CD14-positive monocyte (primary cell): ENCODE measurements at regions not wholly inside any gene's neighbourhood (a gene's known extent, or its start where the extent isn't known, plus 50 kb on each side); places are given as distances from the start of the nearest gene placed in this dataset.

Source experiments
- DNase-seq, 3 donors: peaks; one replicate each; pipeline ENCODE4 v3.0.0-alpha.2; 2011 to 2022
- H2AFZ ChIP-seq: 2 replicates; pipeline ENCODE4 v1.6.0; 2012; ENCODE audit warnings: mild to moderate bottlenecking, low read depth, low read length, inconsistent platforms; ENCODE audit not compliant: insufficient read depth, poor library complexity, severe bottlenecking
- H3K27ac ChIP-seq, 2 donors: 1 replicate in 1 of 2; 2 replicates in 1 of 2; pipeline ENCODE4 v1.5.1; 2012 to 2013; ENCODE audit warnings: low read length in 2 of 2, control low read depth in 1 of 2, inconsistent platforms in 1 of 2, low read depth in 1 of 2, mild to moderate bottlenecking in 1 of 2
- H3K27me3 ChIP-seq, 2 donors: one replicate each; pipeline versions ENCODE4 v1.6.0 to v1.6.1; 2011 to 2013; ENCODE audit warnings: low read length in 2 of 2; ENCODE audit not compliant: control insufficient read depth in 2 of 2, insufficient read depth in 2 of 2
- H3K36me3 ChIP-seq, 2 donors: replicated peaks in 1 of 2; 1 replicate in 1 of 2; 2 replicates in 1 of 2; pipeline versions ENCODE4 v1.5.1 to v1.6.1; 2012 to 2013; ENCODE audit warnings: low read length in 2 of 2, control low read depth in 1 of 2, inconsistent platforms in 1 of 2, mild to moderate bottlenecking in 1 of 2; ENCODE audit not compliant: insufficient read depth in 2 of 2, control insufficient read depth in 1 of 2
- H3K4me1 ChIP-seq, 2 donors: 1 replicate in 1 of 2; 2 replicates in 1 of 2; pipeline versions ENCODE4 v1.5.1 to v1.6.1; 2012 to 2013; ENCODE audit warnings: low read length in 2 of 2, control low read depth in 1 of 2, inconsistent platforms in 1 of 2, mild to moderate bottlenecking in 1 of 2, moderate library complexity in 1 of 2; ENCODE audit not compliant: insufficient read depth in 2 of 2, control insufficient read depth in 1 of 2
- H3K4me2 ChIP-seq: replicated peaks from 2 replicates; pipeline ENCODE3; 2012; ENCODE audit warnings: low read length, moderate library complexity, mild to moderate bottlenecking; ENCODE audit not compliant: poor library complexity, severe bottlenecking; ENCODE audit errors: extremely low read depth
- H3K4me3 ChIP-seq, 3 experiments: fragments of 200-600 bp in 1 of 3; sonication (generic) in 1 of 3; replicated peaks in 1 of 3; 1 replicate in 2 of 3; 2 replicates in 1 of 3; pipeline ENCODE4 v1.5.1; 2011 to 2013; ENCODE audit warnings: low read length in 3 of 3, mild to moderate bottlenecking in 3 of 3, control low read depth in 2 of 3, low read depth in 2 of 3, inconsistent platforms in 1 of 3, moderate library complexity in 1 of 3
- H3K79me2 ChIP-seq: 2 replicates; pipeline ENCODE4 v1.6.0; 2012; ENCODE audit warnings: mild to moderate bottlenecking, control low read depth, inconsistent platforms, low read length, moderate library complexity; ENCODE audit not compliant: insufficient read depth
- H3K9ac ChIP-seq: 2 replicates; pipeline ENCODE4 v1.6.0; 2017; ENCODE audit warnings: low read length, mild to moderate bottlenecking; ENCODE audit not compliant: insufficient read depth, poor library complexity, severe bottlenecking
- H3K9me3 ChIP-seq, 2 donors: replicated peaks in 1 of 2; 1 replicate in 1 of 2; 2 replicates in 1 of 2; pipeline versions ENCODE4 v1.5.1 to v1.6.1; 2012 to 2013; ENCODE audit warnings: low read length in 2 of 2, control low read depth in 1 of 2; ENCODE audit not compliant: control insufficient read depth in 1 of 2, insufficient read depth in 1 of 2
- H4K20me1 ChIP-seq: 2 replicates; pipeline ENCODE4 v1.6.0; 2012; ENCODE audit warnings: mild to moderate bottlenecking, low read length, control low read depth, moderate library complexity; ENCODE audit not compliant: insufficient read depth
- H3K27ac Mint-ChIP-seq, 7 donors: one replicate each; pipeline ENCODE4 v1.8.0; 2020; ENCODE audit warnings: mild to moderate bottlenecking in 7 of 7, mixed read lengths in 7 of 7, moderate library complexity in 6 of 7, inconsistent platforms in 2 of 7
- H3K27me3 Mint-ChIP-seq, 3 donors: one replicate each; pipeline ENCODE4 v1.8.0; 2021 to 2022; ENCODE audit warnings: low read depth in 3 of 3, mild to moderate bottlenecking in 3 of 3, mixed read lengths in 3 of 3, moderate library complexity in 3 of 3, inconsistent platforms in 1 of 3
- H3K36me3 Mint-ChIP-seq, 2 donors: one replicate each; pipeline ENCODE4 v1.8.0; 2020; ENCODE audit warnings: mixed read lengths in 2 of 2, inconsistent platforms in 1 of 2, mild to moderate bottlenecking in 1 of 2
- H3K4me1 Mint-ChIP-seq: one replicate; pipeline ENCODE4 v1.8.0; 2020; ENCODE audit warnings: mild to moderate bottlenecking, mixed read lengths
- H3K4me3 Mint-ChIP-seq, 2 donors: one replicate each; pipeline ENCODE4 v1.8.0; 2020; ENCODE audit warnings: mild to moderate bottlenecking in 2 of 2, mixed read lengths in 2 of 2, moderate library complexity in 1 of 2
- H3K9me3 Mint-ChIP-seq, 7 donors: one replicate each; pipeline ENCODE4 v1.8.0; 2020 to 2022; ENCODE audit warnings: mixed read lengths in 7 of 7, mild to moderate bottlenecking in 6 of 7, moderate library complexity in 6 of 7, inconsistent platforms in 2 of 7
- CTCF ChIP-seq: fragments of 200-600 bp; IDR thresholded peaks from one replicate; pipeline ENCODE4 v1.8.0; 2022; ENCODE audit warnings: antibody characterized with exemption, mild to moderate bottlenecking
- WGBS: methylation state at CpG from one replicate; pipeline ENCODE4 v1.1.5; 2013; ENCODE audit warnings: missing lambda C conversion rate; ENCODE audit not compliant: insufficient coverage; 5-methylcytosine and 5-hydroxymethylcytosine counted together
- intact Hi-C, 2 donors: fragments of 100-400 bp; cut with micrococcal nuclease; formaldehyde crosslinking; loops; one replicate each; pipeline versions ENCODE4 v1.15.0 to v1.15.1; 2023

- H3K36me3 Mint-ChIP-seq = no peaks in the 10 kb centered on the region
- Histone ChIP-seq H3K27ac (no peak overlapping the region), H3K79me2 (no peaks in the 10 kb centered on the region), H3K27me3 (no peaks in the 10 kb centered on the region), H3K36me3 (no peaks in the 10 kb centered on the region), H3K9ac (no peak overlapping the region), H3K9me3 (peaks cover 24% of the 10 kb centered on the region in 2 donors), H4K20me1 (no peaks in the 10 kb centered on the region), H3K4me2 (no peak overlapping the region), H3K4me1 (no peaks in the 10 kb centered on the region), H2AFZ (no peak overlapping the region), H3K4me3 (no peak overlapping the region)
- intact Hi-C loops = no loop called here
- H3K4me1 Mint-ChIP-seq = no peaks in the 10 kb centered on the region
- TF ChIP-seq CTCF = no peak
- H3K4me3 Mint-ChIP-seq = no peak overlapping the region
- no peak overlapping the region for H3K27ac Mint-ChIP-seq
- peaks cover 3 to 14% (median 6%) of the 10 kb centered on the region in 7 donors for H3K9me3 Mint-ChIP-seq
- DNase-seq = no peak
- no peaks in the 10 kb centered on the region for H3K27me3 Mint-ChIP-seq
- no CpG with 5 or more reads among the region's 3 CpGs for WGBS
Measured at GRCh38 chr13:93003531-93003930, 223.1 kb upstream of the GPC6 start.

GRCh38 chr13:93004919-93005318 is 221.7 kb upstream of the GPC6 start:
- Histone ChIP-seq H3K79me2 (no peaks in the 10 kb centered on the region), H3K27ac (no peak overlapping the region), H3K4me1 (no peaks in the 10 kb centered on the region), H2AFZ (no peak overlapping the region), H3K9me3 (peaks cover 13 to 19% of the 10 kb centered on the region in 2 donors), H4K20me1 (no peaks in the 10 kb centered on the region), H3K4me2 (no peak overlapping the region), H3K9ac (no peak overlapping the region), H3K4me3 (no peak overlapping the region), H3K27me3 (no peaks in the 10 kb centered on the region), H3K36me3 (no peaks in the 10 kb centered on the region)
- intact Hi-C loops = no loop called here
- no peak for DNase-seq
- peaks cover 0 to 15% (median 5%) of the 10 kb centered on the region in 7 donors for H3K9me3 Mint-ChIP-seq
- H3K36me3 Mint-ChIP-seq = no peaks in the 10 kb centered on the region
- no peak for TF ChIP-seq CTCF
- no peaks in the 10 kb centered on the region for H3K4me1 Mint-ChIP-seq
- H3K4me3 Mint-ChIP-seq = no peak overlapping the region
- no peak overlapping the region for H3K27ac Mint-ChIP-seq
- H3K27me3 Mint-ChIP-seq = no peaks in the 10 kb centered on the region
